K562 (cell line): ENCODE measurements at regions not wholly inside any gene's neighbourhood (a gene's known extent, or its start where the extent isn't known, plus 50 kb on each side); places are given as distances from the start of the nearest gene placed in this dataset.

Experiments
- ATAC-seq: fragments of 200-7000 bp; cut with Tn5 transposase; 3 replicates; pipeline ENCODE4 v1.9.1; 2020; ENCODE audit warnings: moderate library complexity
- BruUV-seq: library from RNA; stranded (reverse); fragments of 400-500 nt; replicated peaks from 2 replicates; lab custom pipeline; 2021; lab: Mats Ljungman, UMichigan
- CTCF ChIA-PET: fragments of 300-600 bp; formaldehyde crosslinking; extraction: SDS; loops from one replicate; lab custom pipeline; 2021; ENCODE audit warnings: low intra/inter-chr PET ratio; lab: Yijun Ruan, JAX
- POLR2A ChIA-PET: fragments of 300-600, 350-650 bp; sonication (Branson Sonifier 250); formaldehyde crosslinking; extraction: SDS; loops from one replicate; lab custom pipeline; 2021; ENCODE audit warnings: antibody characterized with exemption, inconsistent platforms; lab: Yijun Ruan, JAX
- DNase-seq, 4 experiments: peaks; one replicate each; pipeline versions ENCODE4 v3.0.0 to v3.0.0-alpha.2; 2011 to 2018; ENCODE audit warnings: low spot score in 3 of 4, mixed read lengths in 3 of 4; ENCODE audit errors: extremely low read depth in 1 of 4
- FAIRE-seq: peaks from 2 replicates; lab custom pipeline; 2011; peaks lifted over from hg19 to GRCh38; lab: Jason Lieb, UNC
- H2AFZ ChIP-seq: 2 replicates; pipeline ENCODE4 v1.6.0; 2011; ENCODE audit warnings: low read depth, low read length, control low read depth, inconsistent platforms
- H3K27ac ChIP-seq: fragments of 200-600 bp; 3 replicates; pipeline ENCODE4 v1.8.0; 2011; ENCODE audit warnings: low read depth, mild to moderate bottlenecking, control low read depth, inconsistent platforms, low read length, moderate library complexity, mixed read lengths; ENCODE audit errors: extremely low read depth
- H3K27me3 ChIP-seq, 2 experiments: fragments of 300-600 bp in 1 of 2; 2 replicates in 1 of 2; 3 replicates in 1 of 2; pipeline versions ENCODE4 v1.6.0 to v1.8.0; 2011; ENCODE audit warnings: inconsistent platforms in 2 of 2, low read length in 2 of 2, mild to moderate bottlenecking in 1 of 2, mixed read lengths in 1 of 2, moderate library complexity in 1 of 2; ENCODE audit not compliant: control insufficient read depth in 2 of 2, insufficient read depth in 2 of 2
- H3K36me3 ChIP-seq: fragments of 300-600 bp; 3 replicates; pipeline ENCODE4 v1.8.0; 2011; ENCODE audit warnings: mild to moderate bottlenecking, low read length, inconsistent platforms; ENCODE audit not compliant: control insufficient read depth, insufficient read depth
- H3K4me1 ChIP-seq, 2 experiments: fragments of 200-600 bp in 1 of 2; replicated peaks in 1 of 2; 2 replicates in 1 of 2; 3 replicates in 1 of 2; pipeline versions ENCODE4 v1.5.1 to v1.8.0; 2011; ENCODE audit warnings: inconsistent platforms in 2 of 2, low read length in 2 of 2, mild to moderate bottlenecking in 1 of 2, mixed read lengths in 1 of 2, moderate library complexity in 1 of 2; ENCODE audit not compliant: control insufficient read depth in 2 of 2, insufficient read depth in 2 of 2
- H3K4me2 ChIP-seq: 2 replicates; pipeline ENCODE4 v1.6.1; 2011; ENCODE audit warnings: low read length, control low read depth, inconsistent platforms, mixed read lengths; ENCODE audit not compliant: insufficient read depth
- H3K4me3 ChIP-seq: fragments of 200-600 bp; sonication (generic), shearing (Covaris generic); 2 replicates; pipeline ENCODE4 v1.5.1; 2016; ENCODE audit warnings: control low read depth, inconsistent platforms
- H3K79me2 ChIP-seq: fragments of 200-600 bp; 3 replicates; pipeline ENCODE4 v1.8.0; 2011; ENCODE audit warnings: low read length, inconsistent platforms; ENCODE audit not compliant: control insufficient read depth, insufficient read depth
- H3K9ac ChIP-seq, 2 experiments: 2 replicates each; pipeline versions ENCODE4 v1.6.0 to v1.6.1; 2011; ENCODE audit warnings: low read depth in 2 of 2, low read length in 2 of 2, control low read depth in 1 of 2, inconsistent platforms in 1 of 2, mild to moderate bottlenecking in 1 of 2, mixed read lengths in 1 of 2; ENCODE audit not compliant: insufficient read depth in 1 of 2
- H3K9me1 ChIP-seq: one replicate; pipeline ENCODE4 v1.6.0; 2011; ENCODE audit warnings: inconsistent platforms, mild to moderate bottlenecking, low read length, moderate library complexity; ENCODE audit not compliant: control insufficient read depth, insufficient read depth
- H3K9me3 ChIP-seq: replicated peaks from 2 replicates; pipeline ENCODE4 v1.5.1; 2011; ENCODE audit warnings: low read depth, low read length, inconsistent platforms; ENCODE audit not compliant: control insufficient read depth, insufficient read depth
- H4K20me1 ChIP-seq: replicated peaks from 2 replicates; pipeline ENCODE4 v1.6.1; 2011; ENCODE audit warnings: low read length, inconsistent platforms, mixed read lengths; ENCODE audit not compliant: control insufficient read depth, insufficient read depth
- EHMT2 ChIP-seq: fragments of 450-650 bp; IDR thresholded peaks from 2 replicates; pipeline ENCODE4 v1.6.1; 2018; ENCODE audit warnings: antibody characterized with exemption
- RUNX1 ChIP-seq: sonication (generic); IDR thresholded peaks from 2 replicates; pipeline ENCODE4 v1.6.1; 2016; ENCODE audit warnings: antibody characterized with exemption, low read depth
- WHSC1 ChIP-seq: IDR thresholded peaks from one replicate; pipeline ENCODE4 v1.6.1; 2012; ENCODE audit warnings: low read length, control low read depth, inconsistent platforms
- YY1 ChIP-seq, 3 experiments: IDR thresholded peaks; 2 replicates each; pipeline ENCODE4 v1.6.1; 2011; ENCODE audit warnings: low read length in 2 of 3, mild to moderate bottlenecking in 2 of 3, moderate library complexity in 2 of 3, borderline replicate concordance in 1 of 3, control low read depth in 1 of 3, low read depth in 1 of 3; ENCODE audit not compliant: insufficient read depth in 3 of 3, insufficient replicate concordance in 2 of 3, control insufficient read depth in 1 of 3, insufficient read length in 1 of 3; ENCODE audit errors: extremely low read depth in 1 of 3
- ZNF165 ChIP-seq: fragments of 250-450 bp; sonication (Bioruptor Pico); IDR thresholded peaks from 2 replicates; pipeline ENCODE4 v1.4.0; 2020; ENCODE audit warnings: borderline replicate concordance
- ZNF175 ChIP-seq: fragments of 200-800 bp; sonication (Bioruptor generic); IDR thresholded peaks from 2 replicates; pipeline ENCODE4 v1.6.1; 2016; ENCODE audit warnings: low read depth, mild to moderate bottlenecking, missing genetic modification characterization, missing compliant biosample characterization
- ZNF76 ChIP-seq: fragments of 250-450 bp; sonication (Bioruptor Pico); IDR thresholded peaks from 2 replicates; pipeline ENCODE4 v1.4.0; 2020; ENCODE audit warnings: mild to moderate bottlenecking, moderate library complexity, borderline replicate concordance
- WGBS: fragments of 100-300 bp; shearing (Covaris generic); methylation state at CpG from one replicate; pipeline ENCODE4 v1.1.6; 2016; ENCODE audit warnings: low coverage, mixed read lengths; ENCODE audit not compliant: insufficient coverage; ENCODE audit errors: missing lambda C conversion rate; 5-methylcytosine and 5-hydroxymethylcytosine counted together
- in situ Hi-C: fragments of 300-500 bp; cut with MboI; formaldehyde crosslinking; loops from 4 replicates; pipeline ENCODE4 v1.15.0; 2018; ENCODE audit warnings: inconsistent platforms, mixed read lengths
- intact Hi-C: fragments of 100-400 bp; cut with micrococcal nuclease; formaldehyde crosslinking; loops from 2 replicates; pipeline ENCODE4 v1.14.2; 2022
- TF ChIP-seq, protein P1 (sequence below): fragments of 450-650 bp; formaldehyde crosslinking; IDR thresholded peaks from 2 replicates; pipeline ENCODE4 v1.4.0; 2020; ENCODE audit warnings: mild to moderate bottlenecking, mixed read lengths
- TF ChIP-seq, protein P2 (sequence below): sonication (generic); formaldehyde crosslinking; IDR thresholded peaks from 2 replicates; pipeline ENCODE4 v1.8.0; 2023; ENCODE audit warnings: mild to moderate bottlenecking, missing genetic modification reagents
- TF ChIP-seq, protein P3 (sequence below): sonication (generic); IDR thresholded peaks from 2 replicates; pipeline ENCODE4 v1.6.1; 2016

DNA sequence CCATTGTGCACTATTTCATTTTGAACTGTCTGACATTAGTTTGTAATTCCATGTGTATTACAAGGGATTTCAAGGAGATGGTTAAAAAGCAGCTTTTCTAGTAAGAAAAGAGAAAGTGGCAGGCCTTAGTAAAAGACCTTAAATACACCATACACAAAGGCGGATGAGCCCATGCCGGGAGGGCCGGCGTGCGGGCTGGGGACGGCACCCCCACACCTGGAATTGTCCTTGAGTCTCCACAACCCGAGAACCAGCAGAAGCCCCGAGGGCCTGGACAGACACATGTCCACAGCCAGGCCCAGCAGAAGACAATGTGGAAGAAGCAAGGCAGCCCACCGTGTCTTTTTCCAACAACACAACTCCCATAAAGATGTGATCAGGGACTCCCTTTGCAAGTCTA lies 123.7 kb upstream of the TCERG1L start:
- Histone ChIP-seq H3K9me1 (no peaks in the 10 kb centered on the region), H3K4me1 (no peaks in the 10 kb centered on the region), H3K4me3 (no peak overlapping the region), H3K9ac (no peak overlapping the region), H3K79me2 (no peaks in the 10 kb centered on the region), H3K4me2 (no peak overlapping the region), H2AFZ (no peak overlapping the region), H3K27me3 (peaks cover 0 to 17% of the 10 kb centered on the region in 2 experiments; a peak in 2 of 5 replicates), H3K27ac (no peak overlapping the region), H4K20me1 (no peaks in the 10 kb centered on the region), H3K36me3 (no peaks in the 10 kb centered on the region), H3K9me3 (no peaks in the 10 kb centered on the region)
- in situ Hi-C loops (no loop called here), intact Hi-C loops (no loop called here)
- no peak for FAIRE-seq
- no peak for ATAC-seq
- DNase-seq: no peak
- POLR2A ChIA-PET: no interaction called here
- CTCF ChIA-PET: no interaction called here
- WGBS: 0% methylated on average over 8 of the region's 9 CpGs
- BruUV-seq: no TSS peak
- no peak for TF ChIP-seq RUNX1
- TF ChIP-seq ZNF76 (CRISPR knock-in tag): no peak
- no peak for TF ChIP-seq ZNF175
- TF ChIP-seq EHMT2: no peak
- TF ChIP-seq YY1 (IDR thresholded peaks at IDR 0.05; ENCODE audit: borderline replicate concordance in 1 of 3, control insufficient read depth in 1 of 3, extremely low read depth in 1 of 3, insufficient read depth in 3 of 3, insufficient read length in 1 of 3, insufficient replicate concordance in 2 of 3, low read depth in 1 of 3, low read length in 2 of 3): no peak

DNA sequence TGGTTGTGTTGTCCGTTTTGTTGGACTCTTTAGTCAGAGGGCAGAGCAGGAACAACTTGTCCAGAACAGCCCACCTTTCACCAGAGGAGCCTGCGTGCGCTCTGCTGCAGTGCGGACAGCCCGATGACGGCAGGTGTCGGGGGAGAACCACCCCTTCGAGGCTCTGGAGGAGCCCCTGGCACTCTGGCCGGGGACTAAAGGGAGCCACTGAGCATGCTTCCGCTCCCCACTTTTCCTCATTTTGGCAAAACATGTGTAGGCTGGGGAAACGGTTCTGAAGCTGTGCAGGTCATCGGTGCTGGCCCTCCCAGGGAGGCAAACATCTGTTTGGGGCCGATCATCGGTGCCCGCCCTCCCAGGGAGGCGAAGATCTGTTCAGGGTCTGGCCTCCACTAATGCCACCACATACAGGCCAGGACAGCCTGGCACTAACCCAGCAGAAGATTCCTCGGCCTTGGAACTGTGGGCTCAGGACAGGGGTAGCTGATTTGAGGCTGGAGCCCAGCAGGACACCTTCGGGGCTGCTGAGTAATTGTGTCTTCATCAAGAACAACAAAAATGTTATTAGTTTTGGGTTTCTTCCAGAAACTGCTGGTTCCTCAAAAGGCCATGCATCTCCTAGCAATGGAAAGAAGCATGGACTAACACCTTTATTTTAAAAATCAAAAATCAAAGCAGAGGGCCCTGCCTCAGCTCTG lies 124.4 kb upstream of the TCERG1L start:
- FAIRE-seq (no peak), DNase-seq (no peak), ATAC-seq (no peak)
- no TSS peak for BruUV-seq
- H3K9me1 ChIP-seq: no peaks in the 10 kb centered on the region
- no peak overlapping the region for H3K9ac ChIP-seq
- no peaks in the 10 kb centered on the region for H3K79me2 ChIP-seq
- ChIA-PET CTCF (no interaction called here), POLR2A (no interaction called here)
- no peak overlapping the region for H3K4me2 ChIP-seq
- H3K36me3 ChIP-seq: no peaks in the 10 kb centered on the region
- no peaks in the 10 kb centered on the region for H3K4me1 ChIP-seq
- no peak overlapping the region for H3K4me3 ChIP-seq
- intact Hi-C loops (no loop called here), in situ Hi-C loops (no loop called here)
- peaks cover 0 to 15% of the 10 kb centered on the region in 2 experiments; a peak in 2 of 5 replicates for H3K27me3 ChIP-seq
- H2AFZ ChIP-seq: no peak overlapping the region
- no peaks in the 10 kb centered on the region for H4K20me1 ChIP-seq
- WGBS: 2% methylated on average over 12 of the region's 18 CpGs
- H3K27ac ChIP-seq: no peak overlapping the region
- H3K9me3 ChIP-seq: no peaks in the 10 kb centered on the region
- TF ChIP-seq ZNF165 (CRISPR knock-in tag) (no peak), WHSC1 (no peak)
- TF ChIP-seq, protein P1, sequence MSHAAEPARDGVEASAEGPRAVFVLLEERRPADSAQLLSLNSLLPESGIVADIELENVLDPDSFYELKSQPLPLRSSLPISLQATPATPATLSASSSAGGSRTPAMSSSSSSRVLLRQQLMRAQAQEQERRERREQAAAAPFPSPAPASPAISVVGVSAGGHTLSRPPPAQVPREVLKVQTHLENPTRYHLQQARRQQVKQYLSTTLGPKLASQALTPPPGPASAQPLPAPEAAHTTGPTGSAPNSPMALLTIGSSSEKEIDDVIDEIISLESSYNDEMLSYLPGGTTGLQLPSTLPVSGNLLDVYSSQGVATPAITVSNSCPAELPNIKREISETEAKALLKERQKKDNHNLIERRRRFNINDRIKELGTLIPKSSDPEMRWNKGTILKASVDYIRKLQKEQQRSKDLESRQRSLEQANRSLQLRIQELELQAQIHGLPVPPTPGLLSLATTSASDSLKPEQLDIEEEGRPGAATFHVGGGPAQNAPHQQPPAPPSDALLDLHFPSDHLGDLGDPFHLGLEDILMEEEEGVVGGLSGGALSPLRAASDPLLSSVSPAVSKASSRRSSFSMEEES (CRISPR knock-in tag): no peak
- TF ChIP-seq, protein P2, sequence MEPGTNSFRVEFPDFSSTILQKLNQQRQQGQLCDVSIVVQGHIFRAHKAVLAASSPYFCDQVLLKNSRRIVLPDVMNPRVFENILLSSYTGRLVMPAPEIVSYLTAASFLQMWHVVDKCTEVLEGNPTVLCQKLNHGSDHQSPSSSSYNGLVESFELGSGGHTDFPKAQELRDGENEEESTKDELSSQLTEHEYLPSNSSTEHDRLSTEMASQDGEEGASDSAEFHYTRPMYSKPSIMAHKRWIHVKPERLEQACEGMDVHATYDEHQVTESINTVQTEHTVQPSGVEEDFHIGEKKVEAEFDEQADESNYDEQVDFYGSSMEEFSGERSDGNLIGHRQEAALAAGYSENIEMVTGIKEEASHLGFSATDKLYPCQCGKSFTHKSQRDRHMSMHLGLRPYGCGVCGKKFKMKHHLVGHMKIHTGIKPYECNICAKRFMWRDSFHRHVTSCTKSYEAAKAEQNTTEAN (CRISPR knock-in tag): no peak
- TF ChIP-seq, protein P3, sequence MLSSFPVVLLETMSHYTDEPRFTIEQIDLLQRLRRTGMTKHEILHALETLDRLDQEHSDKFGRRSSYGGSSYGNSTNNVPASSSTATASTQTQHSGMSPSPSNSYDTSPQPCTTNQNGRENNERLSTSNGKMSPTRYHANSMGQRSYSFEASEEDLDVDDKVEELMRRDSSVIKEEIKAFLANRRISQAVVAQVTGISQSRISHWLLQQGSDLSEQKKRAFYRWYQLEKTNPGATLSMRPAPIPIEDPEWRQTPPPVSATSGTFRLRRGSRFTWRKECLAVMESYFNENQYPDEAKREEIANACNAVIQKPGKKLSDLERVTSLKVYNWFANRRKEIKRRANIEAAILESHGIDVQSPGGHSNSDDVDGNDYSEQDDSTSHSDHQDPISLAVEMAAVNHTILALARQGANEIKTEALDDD: no peak
